ENCODE measurements at regions not wholly inside any gene's neighbourhood (a gene's known extent, or its start where the extent isn't known, plus 50 kb on each side); places are given as distances from the start of the nearest gene placed in this dataset.

- ATAC-seq, result no peak
- Histone ChIP-seq H3K36me3 (no peaks in the 10 kb centered on the region), H3K4me3 (no peak overlapping the region), H3K27me3 (ENCODE audit: low read depth) (no peaks in the 10 kb centered on the region), H3K27ac (no peak overlapping the region), H3K9me3 (no peaks in the 10 kb centered on the region), H3K4me1 (no peaks in the 10 kb centered on the region)
- intact Hi-C loops (cut with DNase I), result no loop called here
- TF ChIP-seq CTCF (IDR thresholded peaks at IDR 0.05), result no peak
- no peak for DNase-seq
Observed at GRCh38 chr18:29062921-29063320, 886.0 kb upstream of the CDH2 start.

- H3K9me3 ChIP-seq, result no peaks in the 10 kb centered on the region
- no peaks in the 10 kb centered on the region for H3K27me3 ChIP-seq (ENCODE audit: low read depth)
- H3K27ac ChIP-seq, result no peak overlapping the region
- no peak overlapping the region for H3K4me3 ChIP-seq
- intact Hi-C loops (cut with DNase I), result no loop called here
- H3K4me1 ChIP-seq, result no peaks in the 10 kb centered on the region
- ATAC-seq, result no peak
- no peaks in the 10 kb centered on the region for H3K36me3 ChIP-seq
- TF ChIP-seq CTCF (IDR thresholded peaks at IDR 0.05), result no peak
- no peak for DNase-seq
Observed at GRCh38 chr18:29060349-29060748, 883.4 kb upstream of the CDH2 start.

- TF ChIP-seq CTCF (IDR thresholded peaks at IDR 0.05), result no peak
- H3K36me3 ChIP-seq, result no peaks in the 10 kb centered on the region
- DNase-seq (no peak), ATAC-seq (peak in 1 of 2 donors; percentile 50)
- no peaks in the 10 kb centered on the region for H3K9me3 ChIP-seq
- intact Hi-C loops (cut with DNase I), result no loop called here
- H3K4me3 ChIP-seq, result no peak overlapping the region
- no peaks in the 10 kb centered on the region for H3K27me3 ChIP-seq (ENCODE audit: low read depth)
- H3K4me1 ChIP-seq, result no peaks in the 10 kb centered on the region
- H3K27ac ChIP-seq, result no peak overlapping the region
Observed at GRCh38 chr18:29057703-29058102, 880.8 kb upstream of the CDH2 start.

- TF ChIP-seq CTCF (IDR thresholded peaks at IDR 0.05), result no peak
- Histone ChIP-seq H3K9me3 (no peaks in the 10 kb centered on the region), H3K4me3 (no peak overlapping the region), H3K36me3 (no peaks in the 10 kb centered on the region), H3K4me1 (no peaks in the 10 kb centered on the region), H3K27ac (no peak overlapping the region), H3K27me3 (ENCODE audit: low read depth) (no peaks in the 10 kb centered on the region)
- peak; percentile 37 for ATAC-seq
- DNase-seq, result no peak
- intact Hi-C loops (cut with DNase I), result no loop called here
Observed at GRCh38 chr18:29056800-29057199, 879.9 kb upstream of the CDH2 start.

- intact Hi-C loops (cut with DNase I), result no loop called here
- H3K4me3 ChIP-seq, result no peak overlapping the region
- H3K27ac ChIP-seq, result no peak overlapping the region
- ATAC-seq, result no peak
- no peaks in the 10 kb centered on the region for H3K27me3 ChIP-seq (ENCODE audit: low read depth)
- TF ChIP-seq CTCF (IDR thresholded peaks at IDR 0.05), result no peak
- no peaks in the 10 kb centered on the region for H3K9me3 ChIP-seq
- no peaks in the 10 kb centered on the region for H3K36me3 ChIP-seq
- H3K4me1 ChIP-seq, result no peaks in the 10 kb centered on the region
- DNase-seq, result no peak
Observed at GRCh38 chr18:29041976-29042375, 865.0 kb upstream of the CDH2 start.

Measured in lower lobe of right lung (tissue), 2 donors.